NCI-H526 treated with DMSO at 0.1 percent for 48 hours (cell line): ENCODE measurements at regions not wholly inside any gene's neighbourhood (a gene's known extent, or its start where the extent isn't known, plus 50 kb on each side); places are given as distances from the start of the nearest gene placed in this dataset.
"Not testable (repeated sequence)": the region's sequence is repeated elsewhere in the genome, so short reads cannot be mapped to it uniquely, and the experiment has no call there.

Experiments used
- DNase-seq: peaks from one replicate; lab custom pipeline; 2025; lab: John Stamatoyannopoulos, UW

DNA sequence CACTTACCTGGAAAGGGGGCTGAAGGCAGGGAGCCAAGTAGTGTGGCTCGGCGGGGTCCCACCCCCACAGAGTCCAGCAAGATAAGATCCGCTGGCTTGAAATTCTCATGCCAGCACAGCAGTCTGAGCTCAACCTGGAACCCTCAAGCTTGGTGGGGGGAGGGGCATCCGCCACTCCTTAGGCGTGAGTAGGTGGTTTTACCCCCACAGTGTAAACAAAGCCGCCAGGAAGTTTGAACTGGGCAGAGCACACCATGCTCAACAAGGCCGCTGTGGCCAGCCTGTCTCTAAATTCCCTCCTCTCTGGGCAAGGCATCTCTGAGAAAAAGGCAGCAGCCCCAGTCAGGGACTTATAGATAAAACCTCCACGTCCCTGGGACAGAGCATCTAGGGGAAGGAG, 156.3 kb downstream of the KBTBD8 start:
- no peak for DNase-seq

DNA sequence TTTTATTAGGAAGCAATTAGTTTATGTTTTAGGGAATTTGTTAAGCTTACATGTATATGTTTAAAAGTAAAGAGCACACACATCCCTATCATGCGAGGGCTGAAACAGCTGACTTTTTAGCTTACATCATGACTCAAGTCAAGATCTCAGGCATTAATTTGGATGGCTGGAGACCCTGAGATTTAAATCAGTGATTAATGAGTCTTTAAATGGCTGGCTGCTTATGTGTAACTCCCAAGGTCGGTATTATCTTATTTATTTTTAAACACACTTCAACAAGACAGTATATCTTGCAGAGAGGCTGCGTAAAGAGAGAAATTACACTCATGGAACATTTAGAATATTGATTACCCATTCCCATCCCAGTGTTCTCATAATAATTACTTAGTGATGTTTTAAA, 169.4 kb downstream of the KBTBD8 start:
- no peak for DNase-seq

DNA sequence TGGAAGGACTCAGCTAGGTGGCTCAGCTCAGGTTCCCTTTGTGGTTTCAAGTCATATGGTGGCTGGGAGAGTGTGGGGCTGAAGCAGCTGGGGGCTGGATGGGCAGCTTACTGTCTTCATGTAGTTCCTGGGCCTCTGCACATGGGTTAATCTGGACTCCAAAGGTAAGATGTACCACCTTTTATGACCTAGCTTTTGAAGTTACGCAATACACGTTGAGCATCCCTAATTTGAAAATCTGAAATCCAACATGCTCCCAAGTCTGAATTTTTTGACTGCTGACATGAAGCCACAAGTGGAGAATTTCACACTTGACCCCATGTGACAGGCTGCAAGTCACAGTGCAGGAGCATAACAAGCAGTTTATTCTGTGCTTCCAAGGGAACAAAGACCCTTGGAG, 173.7 kb downstream of the KBTBD8 start:
- no peak for DNase-seq

DNA sequence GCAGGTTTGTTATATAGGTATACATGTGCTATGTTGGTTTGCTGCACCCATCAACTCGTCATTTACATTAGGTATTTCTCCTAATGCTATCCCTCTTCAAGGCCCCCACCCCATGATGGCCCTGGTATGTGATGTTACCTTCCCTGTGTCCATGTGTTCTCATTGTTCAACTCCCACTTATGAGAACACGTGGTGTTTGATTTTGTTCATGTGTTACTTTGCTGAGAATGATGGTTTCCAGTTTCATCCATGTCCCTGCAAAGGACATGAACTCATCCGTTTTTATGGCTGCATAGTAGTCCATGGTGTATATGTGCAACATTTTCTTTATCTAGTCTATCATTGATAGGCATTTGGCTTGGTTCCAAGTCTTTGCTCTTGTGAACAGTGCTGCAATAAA, 175.0 kb downstream of the KBTBD8 start:
- not testable (repeated sequence) for DNase-seq

DNA sequence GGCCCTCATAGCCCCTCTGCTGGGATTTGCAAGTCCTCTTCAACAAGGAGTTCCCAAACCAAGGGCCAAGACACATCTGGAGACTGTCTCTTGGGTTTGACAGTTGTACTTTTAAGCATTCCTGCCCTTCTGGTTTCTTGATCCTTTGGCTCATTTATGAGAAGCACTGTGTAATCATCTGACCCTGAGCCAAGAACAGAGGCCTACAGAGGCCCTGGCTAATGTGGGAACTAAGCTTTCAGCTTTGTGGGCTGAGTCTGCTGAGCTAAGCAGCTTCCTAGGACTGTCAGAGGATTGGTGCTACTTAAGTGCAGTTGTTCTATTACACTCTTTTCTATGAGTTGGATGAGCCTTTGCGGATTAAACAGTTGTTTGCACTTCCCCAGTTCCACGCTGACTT, 178.3 kb downstream of the KBTBD8 start:
- DNase-seq = no peak

DNA sequence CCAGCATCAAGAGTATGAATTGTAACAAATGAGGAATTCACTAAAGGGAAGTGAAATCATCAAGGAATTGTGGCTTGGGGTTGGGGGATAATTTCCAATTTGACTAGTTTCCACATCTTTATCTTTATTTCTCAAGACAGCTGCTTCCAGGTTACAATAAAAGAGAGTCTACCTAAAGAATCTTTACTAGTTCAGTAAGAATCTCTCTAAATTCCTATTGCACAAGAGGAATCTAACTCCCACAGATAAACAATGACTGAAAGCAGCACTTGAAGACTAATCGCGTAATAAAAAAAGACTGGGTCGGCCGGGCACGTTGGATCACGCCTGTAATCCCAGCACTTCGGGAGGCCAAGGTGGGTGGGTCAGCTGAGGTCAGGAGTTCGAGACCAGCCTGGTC, 194.4 kb downstream of the KBTBD8 start:
- DNase-seq = no peak

DNA sequence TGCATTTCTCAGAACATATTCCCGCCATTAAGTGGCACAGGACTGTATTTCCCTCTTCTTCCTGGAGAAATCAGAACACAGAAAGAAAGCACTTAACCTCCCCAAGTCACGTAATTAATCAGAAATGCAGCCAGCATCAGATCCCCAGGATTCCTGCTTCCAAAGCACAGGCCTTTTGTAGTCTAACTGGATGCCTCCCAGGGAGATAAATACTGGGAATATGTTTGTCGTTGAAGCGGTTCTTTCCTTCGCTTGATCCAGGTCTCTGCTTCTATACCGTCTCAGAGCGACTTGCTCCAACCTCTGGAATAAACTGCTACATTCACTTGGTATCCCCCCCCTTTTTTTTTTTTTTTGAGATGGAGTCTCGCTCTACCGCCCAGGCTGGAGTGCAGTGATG, 198.6 kb downstream of the KBTBD8 start:
- no peak for DNase-seq

DNA sequence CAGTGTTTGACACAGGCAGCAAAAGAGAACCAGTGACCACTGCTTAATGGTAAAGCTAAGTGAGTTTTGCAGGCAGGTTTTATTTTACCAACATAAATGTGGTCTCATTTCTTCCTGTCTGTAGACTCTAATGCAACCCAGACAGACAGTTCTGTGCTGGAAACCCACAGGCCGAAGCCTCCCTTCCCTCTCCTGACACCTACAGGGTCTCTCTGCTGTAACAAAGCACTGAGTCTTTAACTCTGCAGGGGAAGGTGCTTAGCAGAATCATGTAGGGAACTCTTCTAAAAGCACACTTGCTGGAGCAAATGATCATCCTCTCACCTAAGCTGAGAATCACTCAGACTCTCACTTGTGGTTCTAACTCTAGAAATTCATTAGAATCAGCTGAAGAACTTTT, 200.3 kb downstream of the KBTBD8 start:
- no peak for DNase-seq

DNA sequence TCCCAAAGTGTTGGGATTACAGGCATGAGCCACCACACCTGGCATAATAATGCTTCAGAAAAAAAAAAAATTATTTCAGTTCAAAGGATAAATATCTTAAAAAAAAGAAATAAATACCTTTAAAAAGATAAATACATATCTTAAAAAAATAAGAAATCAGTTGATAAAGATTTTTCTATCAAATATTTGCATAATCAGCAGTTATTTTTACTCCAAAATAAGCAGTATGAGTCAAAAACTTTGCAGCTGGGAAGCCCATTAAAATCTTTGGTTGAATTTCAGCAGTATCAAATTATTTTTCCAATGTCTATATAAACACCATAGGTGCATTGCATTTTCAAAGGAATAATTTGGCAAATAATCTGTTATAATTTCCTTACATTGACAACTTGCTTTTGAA, 202.5 kb downstream of the KBTBD8 start:
- DNase-seq = no peak

DNA sequence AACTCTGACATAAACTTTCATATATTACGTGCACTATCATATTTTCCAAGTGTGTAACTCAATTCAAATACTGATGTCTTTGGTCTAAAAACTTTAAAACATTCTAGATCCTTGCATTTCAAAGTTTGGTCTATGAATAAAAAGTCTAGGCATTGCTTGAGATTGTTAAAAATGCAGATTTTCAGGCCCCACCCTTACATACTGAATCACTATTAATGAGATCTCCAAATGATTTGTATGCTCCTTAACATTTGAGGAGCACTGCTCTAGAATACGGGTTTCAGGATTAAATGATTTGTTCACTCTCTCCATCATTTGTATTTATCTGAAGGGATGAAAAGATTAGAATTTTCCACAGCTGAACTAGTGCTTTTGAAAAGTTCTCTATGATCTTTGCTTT, 202.9 kb downstream of the KBTBD8 start:
- no peak for DNase-seq

DNA sequence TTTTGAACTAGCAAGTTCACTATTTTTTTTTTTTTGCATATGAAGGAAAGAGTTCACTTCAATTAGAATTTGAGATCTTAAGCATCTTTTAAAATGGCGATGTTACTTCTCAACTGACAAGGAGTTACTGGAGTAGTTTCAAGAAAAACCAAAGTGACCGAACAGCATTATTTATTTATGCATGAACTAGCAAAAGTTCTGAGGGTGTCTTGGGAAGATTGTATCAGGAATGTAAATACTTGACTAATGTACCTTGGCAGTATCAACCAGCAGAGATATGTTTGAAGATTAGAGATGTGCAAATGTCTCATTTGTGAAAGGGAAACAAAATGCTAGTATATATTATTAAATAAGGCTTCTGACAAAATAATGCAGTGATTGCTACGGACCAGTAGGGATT, 203.9 kb downstream of the KBTBD8 start:
- DNase-seq = no peak

DNA sequence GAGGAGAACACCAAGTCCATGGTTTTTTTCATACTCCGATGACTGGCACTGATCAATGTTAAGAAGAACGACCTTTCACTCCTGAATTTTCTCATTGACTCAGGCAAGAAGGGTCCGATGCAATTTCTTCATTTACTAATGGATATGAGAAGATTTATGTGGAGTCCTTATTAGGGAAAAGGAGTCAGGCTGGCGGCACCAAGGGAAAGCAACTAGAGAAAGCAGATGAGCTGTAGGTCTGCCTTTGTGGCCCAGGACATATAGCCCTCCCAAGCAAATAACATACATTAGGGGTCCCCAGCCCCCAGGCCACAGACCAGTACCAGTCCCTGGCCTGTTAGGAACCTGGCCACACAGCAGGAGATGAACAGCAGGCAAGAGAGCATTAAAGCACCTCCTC, 206.8 kb downstream of the KBTBD8 start:
- no peak for DNase-seq

DNA sequence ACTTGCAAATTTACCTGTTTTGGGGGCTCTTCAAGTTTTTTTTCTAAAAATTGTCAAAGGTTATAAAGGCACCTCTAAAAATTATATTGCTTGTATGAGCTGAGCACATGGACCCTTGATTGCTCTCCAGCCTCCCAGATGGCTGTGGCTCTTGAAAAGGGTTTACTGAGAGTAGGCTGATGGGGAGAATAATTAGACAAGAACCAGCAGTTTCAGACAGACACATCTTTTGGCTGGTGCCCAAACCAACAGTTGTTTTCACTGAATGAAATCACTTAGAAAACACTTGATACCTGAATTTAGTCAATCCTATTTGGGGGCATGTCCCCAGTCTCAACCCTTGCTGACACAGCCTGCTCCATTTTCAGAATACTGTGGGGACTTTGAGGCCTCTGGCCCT, 217.6 kb downstream of the KBTBD8 start:
- DNase-seq = no peak

DNA sequence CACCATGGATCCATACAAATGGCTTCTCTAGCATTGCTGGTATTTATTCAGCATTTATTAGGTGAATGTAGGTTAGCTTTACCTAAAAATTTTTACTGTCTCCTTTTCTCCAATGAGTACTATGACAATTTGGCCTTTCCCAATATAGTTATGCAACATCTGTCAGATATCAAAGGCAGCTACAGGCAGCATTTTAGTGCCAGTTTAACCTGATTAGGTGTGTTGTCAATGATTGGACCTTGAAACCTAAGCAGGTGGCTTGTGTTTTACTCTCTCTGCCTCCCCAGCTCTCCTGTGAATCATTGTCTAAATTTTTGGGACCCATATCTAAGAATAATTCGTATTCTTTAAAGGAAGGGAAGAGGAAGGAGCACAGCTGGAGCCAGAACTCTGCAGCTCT, 228.9 kb downstream of the KBTBD8 start:
- no peak for DNase-seq

DNA sequence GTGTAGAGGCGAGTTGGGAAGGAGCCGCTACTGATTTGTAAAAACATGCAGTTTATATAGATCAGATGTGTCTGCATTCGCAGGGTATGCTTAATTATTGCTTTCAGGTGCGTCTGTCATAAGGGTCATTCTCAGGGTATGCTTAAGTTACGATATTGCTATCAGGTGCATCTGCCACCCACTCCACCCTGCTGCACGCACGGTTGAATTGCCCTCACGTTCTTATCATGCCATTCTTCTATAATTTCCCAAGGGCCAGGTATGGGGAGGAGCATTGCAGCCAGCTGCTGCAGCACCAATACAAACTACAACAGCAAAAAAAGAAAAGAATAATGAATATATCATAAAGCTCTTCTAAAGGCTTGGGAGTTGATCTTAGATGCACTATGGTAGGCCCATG, 230.0 kb downstream of the KBTBD8 start:
- DNase-seq = no peak

DNA sequence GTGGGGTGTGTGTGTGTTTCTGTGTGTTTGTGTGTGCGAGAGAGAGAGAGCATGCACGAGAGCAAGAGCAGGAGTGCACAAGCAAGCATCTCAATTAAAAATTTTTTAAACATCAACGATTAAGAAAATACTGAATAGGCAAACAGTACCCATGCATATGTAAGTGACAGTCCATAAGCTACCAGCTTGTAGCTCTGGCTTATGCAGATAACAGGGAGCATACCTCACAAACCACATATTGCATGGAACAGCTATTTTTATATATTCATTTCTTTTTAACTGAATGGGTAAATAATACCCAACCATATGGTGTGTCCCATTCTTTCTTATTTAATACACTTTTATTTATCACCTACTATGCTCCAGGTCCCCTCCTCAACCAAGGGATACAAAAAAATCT, 234.5 kb downstream of the KBTBD8 start:
- DNase-seq = no peak

DNA sequence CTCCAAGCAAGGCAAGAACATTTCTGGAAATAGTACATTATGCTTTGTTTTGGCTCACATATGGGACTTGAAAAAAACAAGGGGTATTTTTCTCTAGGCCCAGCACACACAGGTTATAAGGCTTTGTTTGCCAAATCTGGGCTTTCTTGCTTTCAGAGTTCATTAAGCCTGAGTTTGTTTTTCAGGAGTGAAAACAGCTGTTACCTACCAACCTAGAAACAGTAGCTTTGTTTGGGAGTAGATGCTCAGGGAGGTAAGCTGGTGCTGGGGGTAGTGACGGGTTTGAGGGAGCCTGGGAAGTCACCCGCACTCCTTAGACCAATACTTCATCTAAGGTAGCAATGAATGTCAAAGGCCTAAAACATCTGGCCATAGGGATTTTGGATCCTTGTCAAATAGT, 241.2 kb downstream of the KBTBD8 start:
- no peak for DNase-seq

DNA sequence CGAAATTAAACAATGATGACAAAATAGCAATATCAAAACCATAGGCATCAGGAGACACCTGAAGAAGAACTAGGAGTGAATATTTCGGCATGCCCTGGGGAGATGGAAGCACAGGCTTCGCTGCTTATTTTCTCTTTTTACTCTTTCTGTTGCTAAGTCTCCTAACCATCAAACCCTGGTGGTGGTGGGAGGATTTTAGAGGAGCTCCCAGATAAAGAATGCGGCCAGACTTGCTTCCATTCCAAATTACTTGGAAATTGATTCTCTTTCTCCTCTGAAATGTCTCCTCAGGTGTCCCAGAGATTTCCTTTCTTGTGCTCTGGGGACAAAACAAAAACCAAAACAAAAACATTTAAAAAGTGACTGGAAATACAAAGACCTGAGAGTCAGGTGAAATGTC, 243.0 kb downstream of the KBTBD8 start:
- DNase-seq = no peak

DNA sequence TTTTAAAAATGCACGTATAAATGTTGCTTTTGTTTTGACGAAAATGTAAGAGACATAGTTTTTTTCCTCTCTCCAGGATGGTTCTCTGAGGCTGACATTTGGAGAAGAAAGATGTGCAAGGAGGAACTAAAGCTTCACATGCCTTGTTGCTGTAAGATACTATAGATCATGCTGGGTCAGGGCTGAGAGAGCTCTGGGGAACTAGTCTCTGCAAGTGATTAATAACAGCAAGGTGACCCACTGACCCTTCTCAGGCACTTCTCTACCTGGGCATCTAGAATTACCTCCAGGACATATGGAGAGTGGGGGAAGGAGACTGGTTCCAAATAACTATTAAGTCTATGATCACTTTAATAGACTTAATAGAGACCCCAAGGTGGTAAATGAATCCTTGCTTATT, 246.0 kb downstream of the KBTBD8 start:
- DNase-seq = no peak

DNA sequence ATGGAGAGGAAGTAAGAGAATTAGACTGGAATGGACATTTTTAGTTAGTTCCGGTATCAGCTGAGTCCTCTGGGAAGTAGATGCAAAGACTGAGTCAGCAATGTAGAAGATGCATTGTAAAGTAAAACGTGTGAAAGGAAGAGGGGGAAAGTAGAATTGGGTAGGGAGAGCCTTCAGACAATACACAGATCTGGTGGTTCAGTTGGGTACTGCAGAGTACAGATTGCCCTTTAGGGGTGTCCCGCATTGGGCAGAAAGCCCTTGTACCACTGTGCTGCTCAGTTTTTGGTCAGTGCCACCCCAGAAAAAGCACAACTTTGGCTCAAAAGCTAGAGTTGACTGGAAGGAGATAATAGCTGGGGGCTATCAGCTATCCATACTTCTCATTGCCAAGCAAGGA, 247.4 kb downstream of the KBTBD8 start:
- no peak for DNase-seq

DNA sequence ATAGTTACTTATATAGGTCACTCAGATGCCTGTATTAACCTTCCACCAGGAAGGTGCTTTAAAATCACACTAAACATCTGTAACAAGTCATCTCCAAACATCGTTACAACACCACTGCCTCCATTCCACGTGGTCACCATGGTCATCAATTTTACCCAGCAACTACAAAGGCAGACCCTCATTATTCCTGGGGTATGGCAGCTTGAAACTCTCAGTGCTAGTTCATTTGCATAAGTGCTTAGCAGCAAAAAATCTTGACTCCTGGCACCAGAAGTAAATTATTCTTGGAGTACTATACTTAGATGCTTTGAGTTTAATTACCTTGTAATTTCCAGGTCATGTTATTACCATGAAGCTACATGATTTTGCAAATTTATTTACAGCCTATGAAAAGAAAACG, 250.6 kb downstream of the KBTBD8 start:
- no peak for DNase-seq

DNA sequence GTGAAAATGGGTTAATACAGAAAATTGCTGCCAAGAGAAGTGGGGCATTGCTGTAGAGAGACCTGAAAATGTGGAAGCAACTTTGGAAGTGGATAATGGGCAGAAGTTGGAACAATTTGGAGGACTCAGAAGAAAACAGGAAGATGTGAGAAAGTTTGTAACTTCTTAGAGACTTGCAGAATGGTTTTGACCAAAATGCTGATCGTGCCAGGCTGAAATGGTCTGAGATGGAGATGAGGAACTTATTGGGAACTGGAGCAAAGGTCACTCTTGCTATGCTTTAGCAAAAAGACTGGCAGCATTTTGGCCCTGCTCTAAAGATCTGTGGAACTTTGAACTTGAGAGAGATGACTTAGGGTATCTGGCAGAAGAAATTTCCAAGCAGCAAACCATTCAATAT, 254.8 kb downstream of the KBTBD8 start:
- not testable (repeated sequence) for DNase-seq

DNA sequence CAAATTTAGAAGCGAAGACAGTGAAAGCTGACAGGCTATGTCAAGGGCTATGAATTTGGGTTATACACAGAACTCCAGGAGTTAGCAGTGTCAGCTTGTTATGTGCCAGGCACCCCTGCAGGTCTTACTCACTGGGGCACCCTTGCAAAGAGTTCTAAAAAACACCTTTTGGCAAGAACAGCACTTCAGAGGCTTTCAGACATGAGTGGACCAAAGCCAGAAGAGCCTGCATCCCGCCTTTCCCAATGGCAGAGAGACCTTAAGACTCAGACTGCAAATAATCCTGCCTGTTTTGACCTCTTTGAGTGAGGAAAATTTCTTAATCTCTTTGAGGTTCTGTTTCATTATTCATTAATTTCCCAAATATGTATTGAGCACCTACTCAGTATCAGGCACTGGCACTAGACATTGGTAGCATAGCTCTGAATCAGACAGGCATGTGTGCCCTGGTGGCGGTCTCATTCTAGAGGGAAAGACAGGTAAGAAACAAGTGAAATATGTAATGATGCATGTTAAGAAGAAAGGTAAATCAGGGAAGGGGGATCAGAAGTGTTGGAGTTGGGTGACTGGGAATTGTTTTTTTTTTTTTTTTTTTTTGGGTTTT, 280.0 kb downstream of the KBTBD8 start:
- DNase-seq = no peak

DNA sequence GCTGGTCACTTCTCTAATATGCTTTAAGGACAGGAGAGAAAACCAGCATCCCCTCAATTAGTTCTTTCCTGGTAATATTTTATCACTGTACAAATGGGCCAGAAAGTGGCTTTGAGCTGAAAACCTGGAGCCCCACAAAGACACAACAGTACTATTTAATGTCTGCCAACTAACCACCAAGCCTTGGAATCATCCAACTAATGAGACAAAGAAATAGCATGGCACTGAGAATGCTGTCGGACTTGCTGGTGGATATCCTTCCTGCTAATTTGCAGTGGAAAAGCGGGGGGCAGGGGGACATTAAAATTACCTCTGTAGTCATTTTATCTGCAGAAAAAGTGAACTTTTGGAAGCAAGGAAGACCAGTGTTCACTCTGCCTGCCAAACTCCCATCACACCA, 288.5 kb downstream of the KBTBD8 start:
- no peak for DNase-seq
